ENCODE measurements at regions not wholly inside any gene's neighbourhood (a gene's known extent, or its start where the extent isn't known, plus 50 kb on each side); places are given as distances from the start of the nearest gene placed in this dataset.

DNA sequence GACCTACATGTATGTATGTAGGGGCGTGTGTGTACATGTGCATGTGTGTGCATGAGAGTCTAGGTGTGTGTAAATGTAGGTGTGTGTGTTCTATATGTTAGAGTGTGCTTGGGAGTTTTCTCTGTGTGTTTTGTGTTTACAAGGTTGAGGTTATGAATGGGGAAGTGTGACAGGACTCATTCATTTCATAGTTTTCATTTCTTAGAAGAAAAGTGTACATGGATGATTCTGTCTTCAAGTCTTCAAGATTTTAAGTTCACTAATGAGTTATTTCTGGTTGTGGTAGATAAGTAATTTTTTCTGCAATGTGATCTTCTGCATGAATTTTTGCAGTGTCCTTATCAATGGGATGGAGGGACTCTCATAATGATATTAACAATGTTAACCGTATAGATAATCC is 118.2 kb upstream of the SLC10A2 start:
- no peak overlapping the region for H3K18ac ChIP-seq (ENCODE audit: low read depth, low read length)
- POLR2A ChIA-PET (ENCODE audit: unreplicated experiment): no interaction called here
- in situ Hi-C loops (cut with MboI; ENCODE audit: low sequenced_read_pairs) (no loop called here), intact Hi-C loops (cut with micrococcal nuclease) (no loop called here), dilution Hi-C loops (cut with HindIII; ENCODE audit: low sequenced_read_pairs, unreplicated experiment) (no loop called here)
- no peak overlapping the region for H2BK5ac ChIP-seq (ENCODE audit: low read depth, low read length, poor library complexity, severe bottlenecking)
- H2AFZ ChIP-seq (replicated peaks; ENCODE audit: low read length, poor library complexity): no peak overlapping the region
- H3K56ac ChIP-seq (ENCODE audit: extremely low read depth, insufficient read depth, low read length): no peak overlapping the region
- no peaks in the 10 kb centered on the region for H3K79me1 ChIP-seq (ENCODE audit: low read depth in 1 of 2, low read length in 2 of 2)
- no peak overlapping the region for H2BK20ac ChIP-seq (ENCODE audit: low read depth, low read length)
- H3K27me3 ChIP-seq (ENCODE audit: control insufficient read depth, insufficient read depth, low read length): no peaks in the 10 kb centered on the region
- H2BK120ac ChIP-seq (ENCODE audit: low read depth, low read length): no peak overlapping the region
- no peak overlapping the region for H4K5ac ChIP-seq (ENCODE audit: low read depth, low read length)
- no peak for ATAC-seq (ENCODE audit: low read depth)
- no peak overlapping the region for H2AK9ac ChIP-seq (replicated peaks; ENCODE audit: low read depth, low read length, poor library complexity)
- no peaks in the 10 kb centered on the region for H3K36me3 ChIP-seq (ENCODE audit: control insufficient read depth, insufficient read depth, low read length)
- H2BK15ac ChIP-seq (ENCODE audit: low read depth, low read length): no peak overlapping the region
- no peak overlapping the region for H3K23ac ChIP-seq (ENCODE audit: low read depth, low read length)
- H3K4me2 ChIP-seq (ENCODE audit: low read depth, low read length): no peak overlapping the region
- no peak overlapping the region for H2AK5ac ChIP-seq (ENCODE audit: low read depth, low read length)
- no peaks in the 10 kb centered on the region for H3K9me1 ChIP-seq (ENCODE audit: insufficient read depth, low read length)
- no peak overlapping the region for H4K8ac ChIP-seq (ENCODE audit: low read depth in 2 of 2, low read length in 2 of 2)
- TF ChIP-seq RFX5 (IDR thresholded peaks at IDR 0.05; ENCODE audit: low read depth, low read length) (no peak), RCOR1 (IDR thresholded peaks at IDR 0.05; ENCODE audit: insufficient replicate concordance, low read length) (no peak), CHD1 (IDR thresholded peaks at IDR 0.05; ENCODE audit: low read depth, low read length) (no peak), SMC3 (IDR thresholded peaks at IDR 0.05; ENCODE audit: low read depth, low read length) (no peak), MAZ (IDR thresholded peaks at IDR 0.05; ENCODE audit: borderline replicate concordance, low read depth, low read length) (no peak), CEBPB (IDR thresholded peaks at IDR 0.05; ENCODE audit: low read depth, low read length) (no peak)
- TF ChIP-seq, protein P1, sequence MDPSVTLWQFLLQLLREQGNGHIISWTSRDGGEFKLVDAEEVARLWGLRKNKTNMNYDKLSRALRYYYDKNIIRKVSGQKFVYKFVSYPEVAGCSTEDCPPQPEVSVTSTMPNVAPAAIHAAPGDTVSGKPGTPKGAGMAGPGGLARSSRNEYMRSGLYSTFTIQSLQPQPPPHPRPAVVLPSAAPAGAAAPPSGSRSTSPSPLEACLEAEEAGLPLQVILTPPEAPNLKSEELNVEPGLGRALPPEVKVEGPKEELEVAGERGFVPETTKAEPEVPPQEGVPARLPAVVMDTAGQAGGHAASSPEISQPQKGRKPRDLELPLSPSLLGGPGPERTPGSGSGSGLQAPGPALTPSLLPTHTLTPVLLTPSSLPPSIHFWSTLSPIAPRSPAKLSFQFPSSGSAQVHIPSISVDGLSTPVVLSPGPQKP (IDR thresholded peaks at IDR 0.05; ENCODE audit: borderline replicate concordance, low read depth, low read length): no peak
- TF ChIP-seq, protein P2, sequence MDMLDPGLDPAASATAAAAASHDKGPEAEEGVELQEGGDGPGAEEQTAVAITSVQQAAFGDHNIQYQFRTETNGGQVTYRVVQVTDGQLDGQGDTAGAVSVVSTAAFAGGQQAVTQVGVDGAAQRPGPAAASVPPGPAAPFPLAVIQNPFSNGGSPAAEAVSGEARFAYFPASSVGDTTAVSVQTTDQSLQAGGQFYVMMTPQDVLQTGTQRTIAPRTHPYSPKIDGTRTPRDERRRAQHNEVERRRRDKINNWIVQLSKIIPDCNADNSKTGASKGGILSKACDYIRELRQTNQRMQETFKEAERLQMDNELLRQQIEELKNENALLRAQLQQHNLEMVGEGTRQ (IDR thresholded peaks at IDR 0.05; ENCODE audit: low read depth, low read length): no peak
- TF ChIP-seq, protein P3, sequence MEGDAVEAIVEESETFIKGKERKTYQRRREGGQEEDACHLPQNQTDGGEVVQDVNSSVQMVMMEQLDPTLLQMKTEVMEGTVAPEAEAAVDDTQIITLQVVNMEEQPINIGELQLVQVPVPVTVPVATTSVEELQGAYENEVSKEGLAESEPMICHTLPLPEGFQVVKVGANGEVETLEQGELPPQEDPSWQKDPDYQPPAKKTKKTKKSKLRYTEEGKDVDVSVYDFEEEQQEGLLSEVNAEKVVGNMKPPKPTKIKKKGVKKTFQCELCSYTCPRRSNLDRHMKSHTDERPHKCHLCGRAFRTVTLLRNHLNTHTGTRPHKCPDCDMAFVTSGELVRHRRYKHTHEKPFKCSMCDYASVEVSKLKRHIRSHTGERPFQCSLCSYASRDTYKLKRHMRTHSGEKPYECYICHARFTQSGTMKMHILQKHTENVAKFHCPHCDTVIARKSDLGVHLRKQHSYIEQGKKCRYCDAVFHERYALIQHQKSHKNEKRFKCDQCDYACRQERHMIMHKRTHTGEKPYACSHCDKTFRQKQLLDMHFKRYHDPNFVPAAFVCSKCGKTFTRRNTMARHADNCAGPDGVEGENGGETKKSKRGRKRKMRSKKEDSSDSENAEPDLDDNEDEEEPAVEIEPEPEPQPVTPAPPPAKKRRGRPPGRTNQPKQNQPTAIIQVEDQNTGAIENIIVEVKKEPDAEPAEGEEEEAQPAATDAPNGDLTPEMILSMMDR (conservative IDR thresholded peaks at IDR 0.05; ENCODE audit: low read depth, low read length): no peak
- H3K4ac ChIP-seq (ENCODE audit: low read depth, low read length): no peak overlapping the region
- no TSS peak for BruUV-seq (replicated peaks)
- H3K9me3 ChIP-seq (ENCODE audit: control insufficient read depth, insufficient read depth, low read length): peaks cover 18% of the 10 kb centered on the region
- no peak overlapping the region for H3K9ac ChIP-seq (ENCODE audit: low read depth, low read length)
- H3K14ac ChIP-seq (replicated peaks; ENCODE audit: low read depth, low read length): no peak overlapping the region
- no peaks in the 10 kb centered on the region for H4K20me1 ChIP-seq (ENCODE audit: insufficient read depth, low read length)
- no CpG with 5 or more reads among the region's 2 CpGs for whole genome bisulfite sequencing, 2 experiments (ENCODE audit: extremely low coverage in 2 of 2, insufficient read length in 1 of 2)
- H4K91ac ChIP-seq (ENCODE audit: insufficient read depth, low read depth, low read length): no peak overlapping the region
- no peak overlapping the region for H3K27ac ChIP-seq (ENCODE audit: insufficient read depth, low read length)
- no peak for DNase-seq
- H3K4me3 ChIP-seq (ENCODE audit: insufficient read depth, low read depth, low read length): no peak overlapping the region
- CTCF ChIA-PET: no interaction called here
- H3K4me1 ChIP-seq (ENCODE audit: control insufficient read depth, insufficient read depth, low read length): no peaks in the 10 kb centered on the region

Measured in IMR-90 (cell line).